HCT116 (cell line): ENCODE measurements at regions not wholly inside any gene's neighbourhood (a gene's known extent, or its start where the extent isn't known, plus 50 kb on each side); places are given as distances from the start of the nearest gene placed in this dataset.

Experiments used
- ATAC-seq: fragments of 200-7000 bp; cut with Tn5 transposase; 2 replicates; pipeline ENCODE4 v1.9.1; 2020; ENCODE audit warnings: mild to moderate bottlenecking, moderate library complexity
- BruUV-seq: library from RNA; stranded (reverse); fragments of 400-500 nt; replicated peaks from 2 replicates; lab custom pipeline; 2021; lab: Mats Ljungman, UMichigan
- CTCF ChIA-PET: fragments of 300-600 bp; sonication (Branson Sonifier 250); formaldehyde crosslinking; loops from one replicate; lab custom pipeline; 2021; ENCODE audit warnings: antibody characterized with exemption; lab: Charles Lee
- POLR2A ChIA-PET: fragments of 300-600, 350-600 bp; sonication (Branson Sonifier 250); formaldehyde crosslinking; loops from one replicate; lab custom pipeline; 2021; ENCODE audit warnings: antibody characterized with exemption; lab: Charles Lee
- RAD21 ChIA-PET, 2 experiments: fragments of 300-600 bp; sonication (Branson Sonifier 250); formaldehyde crosslinking; loops; one replicate each; lab custom pipeline; 2023; ENCODE audit warnings: low total read pairs in 2 of 2; ENCODE audit not compliant: uncharacterized antibody in 2 of 2, unreplicated experiment in 2 of 2, low non-redundant PET in 1 of 2; lab: Charles Lee
- DNase-seq: peaks from one replicate; pipeline ENCODE4 v3.0.0-alpha.2; 2010; ENCODE audit warnings: low read depth, low spot score
- H2AFZ ChIP-seq: fragments of 200-600 bp; shearing (Covaris generic), sonication (generic); 2 replicates; pipeline ENCODE4 v1.6.1; 2017; ENCODE audit warnings: low read depth, mixed run types, mixed read lengths, antibody characterized with exemption, low read length; ENCODE audit not compliant: poor library complexity, severe bottlenecking
- H3K27ac ChIP-seq: 2 replicates; pipeline ENCODE4 v1.5.1; 2012; ENCODE audit warnings: low read depth, low read length
- H3K27me3 ChIP-seq: fragments of 200-600 bp; sonication (generic); 2 replicates; pipeline ENCODE4 v1.6.1; 2016; ENCODE audit warnings: mixed run types, low read length, mixed read lengths; ENCODE audit not compliant: insufficient read depth
- H3K36me3 ChIP-seq, 2 experiments: fragments of 200-500 bp in 1 of 2; fragments of 200-600 bp in 1 of 2; sonication (Bioruptor generic) in 1 of 2; sonication (generic) in 1 of 2; 2 replicates each; pipeline versions ENCODE4 v1.5.1 to v1.6.1; 2014 to 2016; ENCODE audit warnings: low read length in 2 of 2, inconsistent platforms in 1 of 2, mixed read lengths in 1 of 2, mixed run types in 1 of 2; ENCODE audit not compliant: insufficient read depth in 2 of 2, control insufficient read depth in 1 of 2
- H3K4me1 ChIP-seq, 2 experiments: fragments of 200-600 bp in 1 of 2; sonication (generic) in 1 of 2; 2 replicates each; pipeline versions ENCODE4 v1.5.1 to v1.6.1; 2012 to 2017; ENCODE audit warnings: low read length in 2 of 2, inconsistent platforms in 1 of 2, mild to moderate bottlenecking in 1 of 2, mixed read lengths in 1 of 2, mixed run types in 1 of 2, moderate library complexity in 1 of 2; ENCODE audit not compliant: insufficient read depth in 2 of 2, control insufficient read depth in 1 of 2
- H3K4me2 ChIP-seq: fragments of 200-600 bp; sonication (generic); 2 replicates; pipeline ENCODE4 v1.6.1; 2017; ENCODE audit warnings: mixed run types, low read length, mixed read lengths
- H3K4me3 ChIP-seq, 2 experiments: fragments of 200-600 bp in 1 of 2; sonication (generic) in 1 of 2; replicated peaks in 1 of 2; 2 replicates each; pipeline ENCODE4 v1.5.1; 2011 to 2016; ENCODE audit warnings: low read length in 2 of 2, control low read depth in 1 of 2, low read depth in 1 of 2, mild to moderate bottlenecking in 1 of 2, mixed read lengths in 1 of 2, mixed run types in 1 of 2
- H3K79me2 ChIP-seq: fragments of 200-600 bp; sonication (generic); 2 replicates; pipeline ENCODE4 v1.6.1; 2017; ENCODE audit warnings: mild to moderate bottlenecking, mixed run types, low read length, moderate library complexity, mixed read lengths; ENCODE audit not compliant: insufficient read depth
- H3K9ac ChIP-seq: fragments of 200-600 bp; sonication (generic); 2 replicates; pipeline ENCODE4 v1.6.1; 2016; ENCODE audit warnings: low read length, mixed read lengths
- H3K9me2 ChIP-seq: fragments of 200-600 bp; sonication (generic), shearing (Covaris generic); 2 replicates; pipeline ENCODE4 v1.6.1; 2017; ENCODE audit warnings: mixed run types, mild to moderate bottlenecking, moderate library complexity; ENCODE audit not compliant: insufficient read depth
- H3K9me3 ChIP-seq, 2 experiments: fragments of 200-500 bp in 1 of 2; fragments of 200-600 bp in 1 of 2; sonication (Bioruptor generic) in 1 of 2; sonication (generic) in 1 of 2; 2 replicates each; pipeline ENCODE4 v1.6.1; 2014 to 2017; ENCODE audit warnings: low read length in 2 of 2, mixed read lengths in 2 of 2, inconsistent platforms in 1 of 2, low read depth in 1 of 2, mild to moderate bottlenecking in 1 of 2, mixed run types in 1 of 2, moderate library complexity in 1 of 2; ENCODE audit not compliant: control insufficient read depth in 1 of 2, insufficient read depth in 1 of 2
- H4K20me1 ChIP-seq: fragments of 200-600 bp; sonication (generic), shearing (Covaris generic); 2 replicates; pipeline ENCODE4 v1.6.1; 2017; ENCODE audit warnings: mixed run types, mild to moderate bottlenecking, moderate library complexity; ENCODE audit not compliant: insufficient read depth
- EGR1 ChIP-seq: IDR thresholded peaks from 2 replicates; pipeline ENCODE4 v1.6.1; 2012; ENCODE audit warnings: low read depth
- ELF1 ChIP-seq: IDR thresholded peaks from 2 replicates; pipeline ENCODE4 v1.6.1; 2012; ENCODE audit warnings: low read depth, borderline replicate concordance
- FOSL1 ChIP-seq: IDR thresholded peaks from 2 replicates; pipeline ENCODE4 v1.6.1; 2012; ENCODE audit warnings: low read depth
- JUND ChIP-seq: IDR thresholded peaks from 2 replicates; pipeline ENCODE4 v1.6.1; 2012
- POLR2A ChIP-seq: IDR thresholded peaks from 2 replicates; pipeline ENCODE4 v1.7.0; 2011; ENCODE audit warnings: borderline replicate concordance; ENCODE audit not compliant: insufficient read depth, insufficient read length; ENCODE audit errors: extremely low read depth
- SIN3A ChIP-seq: IDR thresholded peaks from 2 replicates; pipeline ENCODE4 v1.6.1; 2012; ENCODE audit warnings: low read depth
- SP1 ChIP-seq: IDR thresholded peaks from 2 replicates; pipeline ENCODE4 v1.6.1; 2012; ENCODE audit warnings: low read depth
- YY1 ChIP-seq: IDR thresholded peaks from 2 replicates; pipeline ENCODE4 v1.6.1; 2011; ENCODE audit warnings: low read length, low read depth, moderate library complexity, mild to moderate bottlenecking; ENCODE audit not compliant: insufficient replicate concordance; ENCODE audit errors: extremely low read depth
- intact Hi-C: fragments of 100-400 bp; cut with micrococcal nuclease; formaldehyde crosslinking; loops from 2 replicates; pipeline ENCODE4 v1.10.0; 2022
- TF ChIP-seq, protein P1 (sequence below), 3 experiments: fragments of 200-600 bp in 1 of 3; sonication (generic) in 1 of 3; IDR thresholded peaks in 2 of 3; conservative IDR thresholded peaks in 1 of 3; 2 replicates each; pipeline ENCODE4 v1.5.1; 2012 to 2017; ENCODE audit warnings: low read depth in 2 of 3, low read length in 2 of 3, antibody characterized with exemption in 1 of 3, borderline replicate concordance in 1 of 3, control low read depth in 1 of 3, mild to moderate bottlenecking in 1 of 3, mixed read lengths in 1 of 3, mixed run types in 1 of 3, moderate library complexity in 1 of 3; ENCODE audit not compliant: insufficient read depth in 1 of 3
- TF ChIP-seq, protein P2 (sequence below): IDR thresholded peaks from 2 replicates; pipeline ENCODE4 v1.6.1; 2012
- TF ChIP-seq, protein P3 (sequence below): IDR thresholded peaks from 2 replicates; pipeline ENCODE4 v1.6.1; 2012; ENCODE audit warnings: low read depth

DNA sequence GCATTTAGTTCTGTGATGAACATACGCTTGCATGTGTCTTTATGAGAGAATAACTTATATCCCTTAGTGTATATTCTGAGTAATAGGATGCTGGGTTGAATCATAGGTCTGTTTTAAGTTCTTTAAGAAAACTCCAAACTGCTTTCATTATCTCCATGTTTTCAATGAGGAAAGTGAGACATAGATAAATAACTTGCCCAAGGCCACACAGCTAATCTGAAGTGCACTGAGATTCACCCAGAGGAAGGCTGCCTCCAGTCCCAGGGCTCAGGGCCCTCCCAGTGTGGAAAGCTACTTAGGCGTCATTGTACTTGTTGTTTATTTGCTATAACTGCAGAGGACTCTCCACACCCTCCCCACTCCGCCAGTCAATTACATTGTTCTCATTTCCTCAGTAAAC lies 126.7 kb downstream of the INHBA start:
- Histone ChIP-seq H3K9me3 (no peaks in the 10 kb centered on the region), H3K4me3 (no peak overlapping the region), H4K20me1 (no peaks in the 10 kb centered on the region), H2AFZ (no peak overlapping the region), H3K36me3 (no peaks in the 10 kb centered on the region), H3K9me2 (no peaks in the 10 kb centered on the region), H3K79me2 (no peaks in the 10 kb centered on the region), H3K27me3 (no peaks in the 10 kb centered on the region), H3K9ac (no peak overlapping the region), H3K27ac (no peak overlapping the region), H3K4me1 (peaks cover 0 to 5% of the 10 kb centered on the region in 2 experiments; a peak in 1 of 4 replicates), H3K4me2 (no peak overlapping the region)
- ChIA-PET CTCF (no interaction called here), POLR2A (no interaction called here), RAD21 (no interaction called here)
- no peak for DNase-seq
- ATAC-seq, result no peak
- no TSS peak for BruUV-seq
- TF ChIP-seq SIN3A, result no peak
- no peak for TF ChIP-seq POLR2A
- TF ChIP-seq EGR1, result no peak
- TF ChIP-seq ELF1, result no peak
- no peak for TF ChIP-seq JUND
- TF ChIP-seq YY1, result no peak
- TF ChIP-seq, protein P1, sequence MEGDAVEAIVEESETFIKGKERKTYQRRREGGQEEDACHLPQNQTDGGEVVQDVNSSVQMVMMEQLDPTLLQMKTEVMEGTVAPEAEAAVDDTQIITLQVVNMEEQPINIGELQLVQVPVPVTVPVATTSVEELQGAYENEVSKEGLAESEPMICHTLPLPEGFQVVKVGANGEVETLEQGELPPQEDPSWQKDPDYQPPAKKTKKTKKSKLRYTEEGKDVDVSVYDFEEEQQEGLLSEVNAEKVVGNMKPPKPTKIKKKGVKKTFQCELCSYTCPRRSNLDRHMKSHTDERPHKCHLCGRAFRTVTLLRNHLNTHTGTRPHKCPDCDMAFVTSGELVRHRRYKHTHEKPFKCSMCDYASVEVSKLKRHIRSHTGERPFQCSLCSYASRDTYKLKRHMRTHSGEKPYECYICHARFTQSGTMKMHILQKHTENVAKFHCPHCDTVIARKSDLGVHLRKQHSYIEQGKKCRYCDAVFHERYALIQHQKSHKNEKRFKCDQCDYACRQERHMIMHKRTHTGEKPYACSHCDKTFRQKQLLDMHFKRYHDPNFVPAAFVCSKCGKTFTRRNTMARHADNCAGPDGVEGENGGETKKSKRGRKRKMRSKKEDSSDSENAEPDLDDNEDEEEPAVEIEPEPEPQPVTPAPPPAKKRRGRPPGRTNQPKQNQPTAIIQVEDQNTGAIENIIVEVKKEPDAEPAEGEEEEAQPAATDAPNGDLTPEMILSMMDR (IDR thresholded peaks at IDR 0.05 in 2 of 3, conservative IDR thresholded peaks at IDR 0.05 in 1 of 3; ENCODE audit: borderline replicate concordance in 1 of 3, insufficient read depth in 1 of 3, low read depth in 2 of 3, low read length in 2 of 3), result no peak
- no peak for TF ChIP-seq FOSL1
- TF ChIP-seq, protein P2, sequence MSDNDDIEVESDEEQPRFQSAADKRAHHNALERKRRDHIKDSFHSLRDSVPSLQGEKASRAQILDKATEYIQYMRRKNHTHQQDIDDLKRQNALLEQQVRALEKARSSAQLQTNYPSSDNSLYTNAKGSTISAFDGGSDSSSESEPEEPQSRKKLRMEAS, result no peak
- TF ChIP-seq, protein P3, sequence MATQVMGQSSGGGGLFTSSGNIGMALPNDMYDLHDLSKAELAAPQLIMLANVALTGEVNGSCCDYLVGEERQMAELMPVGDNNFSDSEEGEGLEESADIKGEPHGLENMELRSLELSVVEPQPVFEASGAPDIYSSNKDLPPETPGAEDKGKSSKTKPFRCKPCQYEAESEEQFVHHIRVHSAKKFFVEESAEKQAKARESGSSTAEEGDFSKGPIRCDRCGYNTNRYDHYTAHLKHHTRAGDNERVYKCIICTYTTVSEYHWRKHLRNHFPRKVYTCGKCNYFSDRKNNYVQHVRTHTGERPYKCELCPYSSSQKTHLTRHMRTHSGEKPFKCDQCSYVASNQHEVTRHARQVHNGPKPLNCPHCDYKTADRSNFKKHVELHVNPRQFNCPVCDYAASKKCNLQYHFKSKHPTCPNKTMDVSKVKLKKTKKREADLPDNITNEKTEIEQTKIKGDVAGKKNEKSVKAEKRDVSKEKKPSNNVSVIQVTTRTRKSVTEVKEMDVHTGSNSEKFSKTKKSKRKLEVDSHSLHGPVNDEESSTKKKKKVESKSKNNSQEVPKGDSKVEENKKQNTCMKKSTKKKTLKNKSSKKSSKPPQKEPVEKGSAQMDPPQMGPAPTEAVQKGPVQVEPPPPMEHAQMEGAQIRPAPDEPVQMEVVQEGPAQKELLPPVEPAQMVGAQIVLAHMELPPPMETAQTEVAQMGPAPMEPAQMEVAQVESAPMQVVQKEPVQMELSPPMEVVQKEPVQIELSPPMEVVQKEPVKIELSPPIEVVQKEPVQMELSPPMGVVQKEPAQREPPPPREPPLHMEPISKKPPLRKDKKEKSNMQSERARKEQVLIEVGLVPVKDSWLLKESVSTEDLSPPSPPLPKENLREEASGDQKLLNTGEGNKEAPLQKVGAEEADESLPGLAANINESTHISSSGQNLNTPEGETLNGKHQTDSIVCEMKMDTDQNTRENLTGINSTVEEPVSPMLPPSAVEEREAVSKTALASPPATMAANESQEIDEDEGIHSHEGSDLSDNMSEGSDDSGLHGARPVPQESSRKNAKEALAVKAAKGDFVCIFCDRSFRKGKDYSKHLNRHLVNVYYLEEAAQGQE, result no peak
- TF ChIP-seq SP1, result no peak
- intact Hi-C loops, result no loop called here
